ENCODE measurements at regions not wholly inside any gene's neighbourhood (a gene's known extent, or its start where the extent isn't known, plus 50 kb on each side); places are given as distances from the start of the nearest gene placed in this dataset.

DNA sequence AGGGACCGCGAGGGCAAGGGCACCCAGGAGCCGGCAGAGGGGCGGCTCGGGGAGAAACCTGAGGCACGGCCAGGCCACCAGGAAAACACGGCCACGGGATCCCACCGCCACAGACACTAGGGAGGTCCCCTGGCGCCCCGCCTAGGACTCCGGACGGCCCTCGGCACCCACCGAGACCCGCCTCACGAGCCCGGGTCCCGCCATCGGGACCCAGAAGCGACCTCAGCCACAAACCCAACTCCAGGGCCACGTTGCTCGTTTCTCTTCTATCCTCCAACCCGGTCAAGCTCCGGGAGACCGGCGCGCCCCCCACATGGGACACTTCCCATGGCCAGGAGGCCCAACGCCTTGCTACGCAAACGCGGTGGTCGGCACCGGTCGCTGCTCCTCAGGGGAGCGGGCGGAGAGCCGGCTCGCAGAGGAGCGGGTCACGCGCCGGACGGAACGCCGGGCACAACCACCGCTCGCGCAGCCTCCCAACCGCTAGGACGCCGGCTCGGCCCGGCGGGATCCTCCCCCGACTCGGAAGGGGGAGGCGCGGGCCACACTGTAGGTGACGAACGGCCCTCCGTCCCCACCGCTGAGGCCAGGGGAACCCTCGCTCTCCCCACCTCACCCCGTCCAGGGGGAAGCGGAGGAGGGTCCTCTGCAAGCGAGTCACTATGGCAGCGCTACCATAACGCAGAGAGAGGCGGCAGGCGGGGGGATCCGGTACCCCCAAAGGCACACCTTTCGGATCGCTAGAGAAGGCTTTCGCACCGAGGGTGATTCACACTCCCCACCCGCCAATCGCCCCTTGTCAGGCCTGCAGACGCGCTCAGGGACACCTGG is 1514.1 kb upstream of the DEFB115 start:
- TF ChIP-seq CTCF (IDR thresholded peaks at IDR 0.05; ENCODE audit: insufficient read depth, low read length, poor library complexity, severe bottlenecking) (no peak), EZH2phosphoT487 (conservative IDR thresholded peaks at IDR 0.05; ENCODE audit: low read length) (no peak)

Measured in SU-DHL-6 (cell line).